KOPT-K1 (cell line): ENCODE measurements at regions not wholly inside any gene's neighbourhood (a gene's known extent, or its start where the extent isn't known, plus 50 kb on each side); places are given as distances from the start of the nearest gene placed in this dataset.

ENCODE experiments used
- H3K27ac ChIP-seq: fragments of 200-600 bp; sonication (generic); 2 replicates; pipeline ENCODE4 v1.5.1; 2016; ENCODE audit warnings: antibody characterized with exemption, mild to moderate bottlenecking, low read depth, low read length; ENCODE audit not compliant: poor library complexity, severe bottlenecking
- H3K36me3 ChIP-seq: fragments of 200-600 bp; sonication (generic); 2 replicates; pipeline ENCODE4 v1.5.1; 2017; ENCODE audit warnings: antibody characterized with exemption, mild to moderate bottlenecking, low read length, moderate library complexity; ENCODE audit not compliant: insufficient read depth
- H3K9me3 ChIP-seq: fragments of 200-600 bp; sonication (generic); 2 replicates; pipeline ENCODE4 v1.5.1; 2017; ENCODE audit warnings: antibody characterized with exemption, low read length, mild to moderate bottlenecking; ENCODE audit not compliant: insufficient read depth, poor library complexity, severe bottlenecking

DNA sequence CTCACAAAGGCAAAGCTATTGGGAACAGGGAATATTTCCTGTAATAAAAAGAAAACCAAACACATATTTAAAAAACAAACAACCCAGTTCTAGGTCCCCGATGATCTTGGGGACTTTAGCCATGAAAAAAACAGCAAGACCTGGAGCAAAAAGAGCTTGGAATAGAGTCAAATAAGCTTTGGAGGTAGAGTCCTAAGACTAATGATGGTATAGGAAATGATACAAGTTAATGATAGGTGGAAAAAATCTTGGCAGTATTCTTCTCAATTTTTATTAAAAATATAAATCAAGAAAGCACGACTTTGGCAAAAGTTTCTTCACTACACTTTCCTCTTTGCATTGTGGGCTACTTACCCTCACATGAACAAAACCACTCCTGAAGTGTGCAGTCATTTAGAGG lies 481.5 kb downstream of the EBF1 start:
- no peak overlapping the region for H3K27ac ChIP-seq
- no peaks in the 10 kb centered on the region for H3K9me3 ChIP-seq
- H3K36me3 ChIP-seq: no peaks in the 10 kb centered on the region

DNA sequence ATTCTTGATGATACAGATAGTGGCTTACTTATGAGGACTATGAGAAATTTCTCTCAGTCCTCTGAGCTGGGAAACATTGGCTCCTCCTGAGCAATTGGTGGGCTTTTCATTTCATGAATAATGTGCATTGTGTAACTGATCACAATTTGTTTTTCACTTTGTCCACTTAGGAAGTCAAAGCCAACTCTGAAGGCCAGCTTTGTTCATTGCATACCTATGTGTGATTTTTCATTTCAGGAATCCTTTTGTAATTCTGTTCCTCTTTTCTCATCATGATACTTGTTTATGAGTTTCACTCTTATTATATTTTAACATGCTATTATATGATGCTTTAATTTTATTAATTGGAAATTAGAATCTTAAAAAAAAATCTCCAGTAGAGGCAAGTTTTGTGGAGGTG lies 483.0 kb downstream of the EBF1 start:
- H3K36me3 ChIP-seq: no peaks in the 10 kb centered on the region
- no peak overlapping the region for H3K27ac ChIP-seq
- no peaks in the 10 kb centered on the region for H3K9me3 ChIP-seq

DNA sequence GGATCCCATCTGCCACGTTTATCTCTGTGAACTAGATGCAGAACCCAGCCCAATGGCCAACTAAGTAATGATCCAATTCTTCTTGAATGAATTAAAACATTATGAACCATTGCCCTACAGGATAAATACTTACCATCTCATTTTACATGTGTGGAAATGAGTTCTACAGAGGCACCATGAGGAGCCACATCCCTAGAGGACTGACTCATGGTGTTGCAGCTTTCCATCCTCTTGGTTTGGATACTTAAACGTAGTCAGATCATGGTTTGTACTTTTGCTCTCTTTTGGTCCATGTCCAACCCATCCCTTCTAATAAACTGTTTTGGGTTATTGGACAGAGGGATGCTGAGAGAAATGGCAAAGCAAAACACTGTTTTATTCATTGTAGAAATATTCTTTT lies 484.8 kb downstream of the EBF1 start:
- Histone ChIP-seq H3K9me3 (no peaks in the 10 kb centered on the region), H3K27ac (no peak overlapping the region), H3K36me3 (no peaks in the 10 kb centered on the region)

DNA sequence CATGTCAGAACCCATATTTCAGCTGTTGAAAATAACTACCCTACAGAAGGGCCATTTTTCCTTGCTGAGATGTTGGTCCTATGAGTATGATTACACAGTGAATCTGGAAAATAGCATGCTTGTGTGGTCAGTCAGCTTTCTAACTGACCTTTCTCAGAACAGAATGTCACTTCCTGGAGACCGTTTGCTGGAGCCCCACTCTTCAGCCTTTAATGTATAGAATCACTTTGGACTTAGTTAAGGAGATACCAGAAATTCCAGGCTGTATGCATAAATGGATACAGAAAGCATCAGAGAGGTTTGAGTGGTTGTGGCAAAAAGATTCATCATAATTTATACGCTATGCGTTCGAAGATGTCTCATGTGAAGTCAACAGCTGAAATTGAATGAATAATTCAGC lies 488.1 kb downstream of the EBF1 start:
- no peak overlapping the region for H3K27ac ChIP-seq
- no peaks in the 10 kb centered on the region for H3K9me3 ChIP-seq
- H3K36me3 ChIP-seq: no peaks in the 10 kb centered on the region

DNA sequence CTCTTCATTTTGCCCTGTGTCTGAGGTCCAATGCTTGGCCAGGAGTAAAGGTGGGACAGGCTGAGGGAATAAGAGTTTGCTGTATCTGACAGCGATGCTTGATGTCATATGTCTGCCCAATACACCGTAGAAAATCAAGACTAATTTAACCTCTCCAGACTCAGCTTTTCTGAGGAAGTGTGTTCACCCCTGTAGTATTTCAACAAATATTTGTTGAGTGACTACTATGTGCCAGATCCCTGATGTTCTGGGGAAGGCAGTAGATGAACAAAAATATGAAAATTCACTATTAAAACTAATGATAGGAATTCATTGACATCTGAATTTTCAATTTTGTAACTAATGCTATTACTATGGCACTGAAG lies 489.7 kb downstream of the EBF1 start:
- H3K27ac ChIP-seq: no peak overlapping the region

DNA sequence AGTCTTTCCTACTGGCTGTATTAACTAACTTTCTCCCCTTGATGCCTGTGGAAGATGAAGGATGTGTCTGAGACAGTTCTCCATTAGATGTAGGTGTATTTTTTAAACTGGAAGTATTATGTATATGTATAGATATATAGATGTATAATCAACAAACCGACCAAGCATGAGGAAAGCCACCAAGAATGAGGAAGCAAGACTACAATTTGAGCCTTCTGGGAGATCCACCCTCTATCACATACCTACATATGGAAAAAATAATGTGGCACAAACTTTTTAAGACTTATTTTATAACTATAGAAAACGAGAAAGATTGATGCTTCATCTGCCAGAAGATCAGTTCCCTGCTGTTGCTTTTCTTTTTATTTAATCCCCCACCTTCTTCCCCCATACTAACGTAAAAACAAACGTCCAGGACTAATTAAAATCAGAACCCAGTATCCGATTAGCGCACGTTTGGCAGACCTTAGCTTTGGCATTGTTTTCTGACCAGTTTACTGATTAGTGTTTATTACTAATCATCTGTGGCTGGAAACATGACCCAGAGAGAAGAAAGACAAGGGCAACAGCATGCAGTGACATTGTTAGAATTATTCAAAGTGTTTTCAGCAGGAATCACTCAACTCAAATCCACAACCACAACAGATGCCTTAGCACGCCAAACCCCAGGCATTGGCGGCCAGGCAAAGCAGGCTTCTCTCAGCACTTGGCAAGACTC lies 490.2 kb downstream of the EBF1 start:
- Histone ChIP-seq H3K9me3 (no peaks in the 10 kb centered on the region), H3K27ac (no peak overlapping the region), H3K36me3 (no peaks in the 10 kb centered on the region)

More for the DNA sequence above, 489.7 kb downstream of the EBF1 start:
- no peaks in the 10 kb centered on the region for H3K9me3 ChIP-seq
- no peaks in the 10 kb centered on the region for H3K36me3 ChIP-seq

DNA sequence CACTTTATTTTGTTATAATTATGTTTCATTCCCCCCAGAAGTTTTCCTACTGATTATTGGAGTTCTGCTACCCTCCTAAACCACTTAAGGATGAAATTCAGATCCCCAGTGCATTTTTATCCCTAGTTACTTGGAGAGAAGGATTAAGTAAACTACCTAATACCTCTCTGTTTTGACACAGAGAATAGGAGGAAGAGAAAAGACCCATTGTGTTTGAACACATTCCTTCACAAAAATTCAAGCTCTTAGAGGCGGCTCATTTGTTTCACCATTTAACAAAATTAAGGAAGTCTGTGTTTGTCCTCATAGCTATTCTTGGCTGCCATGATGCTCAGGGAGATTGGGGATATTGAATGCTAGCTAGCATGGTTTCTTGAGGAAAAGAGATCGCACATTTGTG lies 492.6 kb downstream of the EBF1 start:
- H3K9me3 ChIP-seq: no peaks in the 10 kb centered on the region
- H3K27ac ChIP-seq: no peak overlapping the region
- H3K36me3 ChIP-seq: no peaks in the 10 kb centered on the region

DNA sequence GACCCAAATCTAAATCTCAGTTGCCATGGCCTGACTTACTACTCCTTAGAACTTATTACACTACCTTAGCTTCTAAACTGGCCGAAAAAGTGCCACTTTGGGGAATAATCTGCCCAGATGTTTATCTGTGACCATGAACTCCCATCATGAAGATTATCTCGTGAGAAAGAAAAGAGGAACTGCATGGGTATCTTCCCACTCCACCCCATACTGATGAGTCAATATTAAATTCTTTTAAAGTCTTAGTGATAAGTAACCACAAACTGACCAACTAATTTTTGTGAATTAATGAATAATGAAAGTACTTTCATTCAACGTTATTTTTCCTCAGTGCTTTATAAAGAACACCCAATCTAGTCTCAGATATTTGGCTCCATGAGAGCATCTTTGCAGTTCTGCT lies 493.5 kb downstream of the EBF1 start:
- H3K27ac ChIP-seq: no peak overlapping the region
- H3K9me3 ChIP-seq: no peaks in the 10 kb centered on the region
- H3K36me3 ChIP-seq: no peaks in the 10 kb centered on the region

DNA sequence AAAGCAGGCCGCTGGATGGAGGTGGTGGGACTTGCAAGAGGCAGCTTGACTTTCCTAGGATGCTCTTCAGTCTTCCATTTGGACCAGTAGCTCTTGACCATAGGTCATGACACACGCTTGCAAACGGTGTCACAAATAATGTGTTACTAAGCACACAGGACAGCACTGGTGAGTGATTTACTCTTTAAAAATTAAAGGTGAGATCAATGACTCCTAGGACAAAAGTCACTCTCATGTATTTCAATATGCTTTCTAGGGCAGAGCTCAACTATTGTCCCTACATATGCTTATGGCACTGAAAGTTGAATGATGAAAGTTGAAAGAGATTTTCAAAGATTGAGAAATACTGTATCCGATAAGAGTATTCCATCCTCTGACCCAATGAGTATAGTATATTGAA lies 496.7 kb downstream of the EBF1 start:
- no peaks in the 10 kb centered on the region for H3K36me3 ChIP-seq

DNA sequence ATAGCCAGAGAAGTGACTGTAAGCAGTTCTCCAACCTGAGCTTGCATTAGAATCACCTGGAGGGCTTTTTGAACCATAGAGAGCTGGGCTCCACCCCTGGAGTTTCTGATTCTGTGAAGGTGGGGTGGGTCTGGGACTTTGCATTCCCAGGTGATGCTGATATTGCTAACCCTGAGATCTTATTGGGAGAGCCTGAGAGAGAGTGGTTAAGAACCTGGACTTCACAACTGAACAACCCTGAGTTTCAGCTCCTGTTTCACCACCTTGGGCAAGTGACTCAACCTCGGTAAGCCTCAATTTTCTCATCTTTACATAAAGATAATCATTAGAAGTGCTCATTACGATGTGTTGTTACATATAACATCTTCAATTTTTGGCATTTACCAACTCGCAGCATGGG lies 498.6 kb downstream of the EBF1 start:
- no peak overlapping the region for H3K27ac ChIP-seq
- no peaks in the 10 kb centered on the region for H3K9me3 ChIP-seq
- no peaks in the 10 kb centered on the region for H3K36me3 ChIP-seq

More for the DNA sequence above, 496.7 kb downstream of the EBF1 start:
- Histone ChIP-seq H3K27ac (no peak overlapping the region), H3K9me3 (no peaks in the 10 kb centered on the region)

DNA sequence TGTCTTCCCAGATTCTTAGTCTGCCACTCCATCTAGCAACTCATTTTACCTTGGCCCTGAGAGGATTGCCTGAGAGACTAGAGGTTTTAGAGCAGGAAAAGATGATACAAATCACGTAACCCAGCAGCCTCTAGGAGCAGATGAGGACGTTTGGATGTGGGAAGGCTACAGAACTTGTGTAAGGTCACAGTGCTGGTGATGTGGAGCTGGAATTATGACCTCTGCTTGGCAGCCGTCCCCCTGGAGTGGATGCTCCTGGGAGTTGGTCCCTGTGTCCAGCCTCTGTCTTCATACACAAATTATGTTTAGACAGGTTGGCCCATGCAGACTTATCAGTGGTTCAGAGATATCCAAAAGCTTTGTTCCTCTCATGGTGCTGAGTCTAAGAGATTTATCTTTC lies 499.0 kb downstream of the EBF1 start:
- Histone ChIP-seq H3K36me3 (no peaks in the 10 kb centered on the region), H3K9me3 (no peaks in the 10 kb centered on the region), H3K27ac (no peak overlapping the region)

DNA sequence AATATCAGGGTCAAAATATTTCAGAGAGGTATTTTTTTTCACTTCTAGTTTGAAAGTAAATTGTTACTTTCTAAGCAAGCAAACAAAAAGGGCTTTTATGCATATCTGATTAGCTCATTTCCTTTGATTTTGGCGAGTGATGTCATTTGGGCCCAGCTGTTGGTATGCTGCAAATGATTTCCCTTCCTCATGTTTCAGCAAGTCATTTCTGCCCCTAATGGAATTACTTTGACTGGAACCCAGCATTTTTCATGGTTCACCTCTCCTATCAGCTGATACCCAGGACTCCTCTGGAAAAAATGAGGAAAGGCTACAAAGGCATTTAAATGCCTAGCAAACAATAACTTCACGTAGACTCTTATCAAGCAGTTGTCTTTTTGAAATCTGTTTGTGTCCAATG lies 500.6 kb downstream of the EBF1 start:
- no peak overlapping the region for H3K27ac ChIP-seq
- no peaks in the 10 kb centered on the region for H3K36me3 ChIP-seq
- no peaks in the 10 kb centered on the region for H3K9me3 ChIP-seq

DNA sequence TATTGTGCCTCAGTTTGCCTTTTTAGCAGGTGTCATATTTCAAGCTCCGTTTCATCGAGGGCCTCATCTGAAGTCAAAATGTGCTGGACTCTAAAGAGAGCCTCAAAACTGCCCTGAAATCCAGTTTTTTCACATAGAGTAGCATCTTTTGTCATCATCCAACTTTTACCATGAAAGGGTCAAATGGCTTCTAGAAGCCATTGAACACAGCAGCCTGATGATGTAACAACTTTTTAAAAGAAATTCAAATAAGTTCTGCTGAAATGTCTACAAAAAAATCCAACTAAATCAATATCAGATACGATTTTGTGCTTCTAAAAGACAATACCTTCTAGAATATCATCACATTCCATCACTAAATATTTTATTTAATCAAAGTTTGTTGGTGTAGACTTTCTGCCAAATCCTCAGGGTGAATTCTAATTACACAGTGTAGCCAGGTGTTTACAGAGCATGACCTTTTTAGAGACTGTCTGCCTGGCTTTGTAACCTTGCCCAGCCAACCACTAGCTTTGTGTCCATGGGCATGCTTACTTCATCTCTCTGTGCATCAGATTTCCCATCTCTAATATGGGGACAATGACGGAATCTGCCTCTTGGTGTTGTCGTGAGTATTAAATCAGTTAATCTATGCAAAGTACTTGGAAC lies 505.0 kb downstream of the EBF1 start:
- no peaks in the 10 kb centered on the region for H3K36me3 ChIP-seq
- no peak overlapping the region for H3K27ac ChIP-seq

DNA sequence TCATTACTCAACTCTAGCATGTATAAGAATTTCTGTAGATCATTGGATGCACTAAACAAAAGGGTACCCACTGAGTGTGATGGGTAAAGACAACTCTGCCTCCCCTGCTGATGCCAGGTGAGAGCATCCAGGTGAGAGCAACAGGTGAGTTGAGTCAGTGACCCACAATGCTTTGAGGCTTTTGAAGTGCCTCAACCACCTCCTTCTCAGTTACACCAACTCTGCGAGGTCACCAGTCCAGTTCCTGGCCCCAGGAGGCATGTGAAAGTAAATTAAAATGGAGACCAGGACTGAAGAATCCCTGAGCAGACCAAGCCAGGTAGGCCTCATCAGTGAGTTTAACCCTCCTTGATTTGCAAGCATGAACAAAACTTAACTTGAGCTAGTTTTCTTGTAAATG lies 505.8 kb downstream of the EBF1 start:
- H3K27ac ChIP-seq: no peak overlapping the region
- H3K36me3 ChIP-seq: no peaks in the 10 kb centered on the region
- no peaks in the 10 kb centered on the region for H3K9me3 ChIP-seq

More for the DNA sequence above, 505.0 kb downstream of the EBF1 start:
- H3K9me3 ChIP-seq: no peaks in the 10 kb centered on the region

DNA sequence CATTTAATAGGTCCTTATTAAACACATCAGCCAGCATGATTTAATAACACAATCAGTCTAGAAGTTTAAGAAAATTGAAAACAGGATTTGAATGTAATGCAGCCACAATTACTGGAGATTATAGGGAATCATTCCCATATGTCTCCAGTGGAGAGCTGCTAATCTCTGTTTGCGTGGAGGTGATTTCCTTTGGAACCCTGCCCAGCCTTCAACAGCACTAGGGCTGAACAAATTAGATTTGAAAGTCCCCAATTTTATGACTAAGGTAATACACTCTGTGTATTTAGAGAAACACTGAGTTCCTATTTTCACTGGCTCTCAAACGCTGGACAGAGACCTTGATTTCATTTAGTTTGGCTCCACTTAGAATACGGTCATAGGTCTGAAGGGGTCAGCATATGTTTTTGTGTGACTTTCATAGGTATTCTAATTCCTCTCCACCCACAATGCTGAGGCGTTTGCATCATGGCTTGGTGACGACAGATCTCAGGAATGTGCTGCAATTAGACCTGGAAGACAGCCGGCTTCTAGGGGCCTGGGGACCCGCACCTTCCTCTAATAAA lies 508.3 kb downstream of the EBF1 start:
- H3K36me3 ChIP-seq: no peaks in the 10 kb centered on the region
- no peak overlapping the region for H3K27ac ChIP-seq
- no peaks in the 10 kb centered on the region for H3K9me3 ChIP-seq

DNA sequence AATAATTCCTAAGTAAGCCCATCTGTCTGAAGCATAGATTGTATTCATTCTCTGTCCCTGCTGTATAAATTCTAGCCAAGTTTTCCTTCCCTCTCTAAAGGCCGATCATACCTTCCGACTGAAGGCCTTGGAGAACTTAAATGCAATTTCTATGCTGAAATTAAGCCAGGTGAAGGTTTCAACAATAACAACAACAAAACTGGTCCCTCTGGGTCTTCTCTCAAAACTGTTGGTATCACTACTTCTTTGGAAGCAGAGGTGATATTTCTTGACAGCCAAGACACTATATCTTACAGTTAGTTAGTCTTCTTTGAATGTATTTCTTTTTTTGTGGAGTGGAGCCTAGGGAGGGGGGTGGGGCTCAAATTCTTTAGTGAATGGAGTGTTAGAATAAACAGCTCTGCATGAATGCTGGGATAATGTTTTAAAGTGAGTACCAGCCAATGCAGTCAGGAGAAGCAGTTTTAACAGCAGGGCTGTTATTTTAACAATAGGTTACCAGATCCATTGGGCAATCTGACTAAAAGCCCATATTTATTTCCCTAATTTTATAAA lies 508.9 kb downstream of the EBF1 start:
- Histone ChIP-seq H3K36me3 (no peaks in the 10 kb centered on the region), H3K9me3 (no peaks in the 10 kb centered on the region), H3K27ac (no peak overlapping the region)
